ENCODE measurements at regions not wholly inside any gene's neighbourhood (a gene's known extent, or its start where the extent isn't known, plus 50 kb on each side); places are given as distances from the start of the nearest gene placed in this dataset.

DNA sequence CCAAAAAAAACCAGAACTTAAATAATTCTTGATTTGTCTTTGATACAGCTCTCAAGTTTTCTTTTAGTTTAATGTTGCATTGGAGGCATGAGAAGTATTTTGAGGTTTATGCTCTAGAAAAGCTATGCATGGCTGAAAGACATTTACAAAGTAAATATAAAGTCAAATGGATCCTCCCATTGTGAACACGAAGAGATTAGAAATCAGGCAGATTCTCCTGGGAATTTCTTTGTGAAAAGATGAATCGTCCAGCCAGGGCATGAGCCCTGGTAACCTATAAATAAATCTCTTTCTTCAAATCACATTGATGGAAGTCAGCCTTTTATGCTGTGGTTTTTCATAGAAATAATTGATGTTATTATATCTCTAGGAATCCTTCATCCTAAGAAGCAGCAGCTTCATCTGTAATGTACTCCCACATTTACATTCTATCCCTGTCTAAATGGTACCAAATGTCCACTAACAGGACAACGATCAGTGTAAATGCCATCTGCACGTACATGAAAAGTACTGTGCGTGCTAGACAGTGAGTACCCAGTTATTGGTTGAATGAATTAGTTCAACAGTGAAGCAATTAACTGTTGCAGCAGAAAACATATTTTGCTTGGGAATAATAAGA lies 143.6 kb downstream of the ALDH8A1 start:
- no peaks in the 10 kb centered on the region for H3K36me3 ChIP-seq (ENCODE audit: control insufficient read depth, insufficient read depth, low read length)
- ATAC-seq (no peak), FAIRE-seq (peak; percentile 15), DNase-seq (ENCODE audit: extremely low read depth in 1 of 4, low spot score in 3 of 4) (no peak)
- 1% methylated on average over 5 of the region's 5 CpGs for WGBS (ENCODE audit: insufficient coverage, low coverage, missing lambda C conversion rate)
- intact Hi-C loops (cut with micrococcal nuclease), result no loop called here
- H3K4me1 ChIP-seq (replicated peaks in 1 of 2; ENCODE audit: control insufficient read depth in 2 of 2, insufficient read depth in 2 of 2, low read length in 2 of 2), result no peaks in the 10 kb centered on the region
- no peaks in the 10 kb centered on the region for H3K9me3 ChIP-seq (replicated peaks; ENCODE audit: control insufficient read depth, insufficient read depth, low read depth, low read length)
- CTCF ChIA-PET (ENCODE audit: low intra/inter-chr PET ratio), result no interaction called here
- no TSS peak for BruUV-seq (replicated peaks)
- no peaks in the 10 kb centered on the region for H3K79me2 ChIP-seq (ENCODE audit: control insufficient read depth, insufficient read depth, low read length)
- H3K9ac ChIP-seq (ENCODE audit: insufficient read depth in 1 of 2, low read depth in 2 of 2, low read length in 2 of 2), result no peak overlapping the region
- H3K27me3 ChIP-seq (ENCODE audit: control insufficient read depth in 2 of 2, insufficient read depth in 2 of 2, low read length in 2 of 2), result peaks cover 3 to 26% of the 10 kb centered on the region in 2 experiments; a peak in 4 of 5 replicates
- POLR2A ChIA-PET, result no interaction called here
- H3K27ac ChIP-seq (ENCODE audit: extremely low read depth, low read depth, low read length), result no peak overlapping the region
- H2AFZ ChIP-seq (ENCODE audit: low read depth, low read length), result no peak overlapping the region
- H3K9me1 ChIP-seq (ENCODE audit: control insufficient read depth, insufficient read depth, low read length), result no peaks in the 10 kb centered on the region
- H3K4me2 ChIP-seq (ENCODE audit: insufficient read depth, low read length), result no peak overlapping the region
- no peak for TF ChIP-seq ERF (CRISPR knock-in tag; IDR thresholded peaks at IDR 0.05)
- no peaks in the 10 kb centered on the region for H4K20me1 ChIP-seq (replicated peaks; ENCODE audit: control insufficient read depth, insufficient read depth, low read length)
- H3K4me3 ChIP-seq, result no peak overlapping the region
- in situ Hi-C loops (cut with MboI), result no loop called here

DNA sequence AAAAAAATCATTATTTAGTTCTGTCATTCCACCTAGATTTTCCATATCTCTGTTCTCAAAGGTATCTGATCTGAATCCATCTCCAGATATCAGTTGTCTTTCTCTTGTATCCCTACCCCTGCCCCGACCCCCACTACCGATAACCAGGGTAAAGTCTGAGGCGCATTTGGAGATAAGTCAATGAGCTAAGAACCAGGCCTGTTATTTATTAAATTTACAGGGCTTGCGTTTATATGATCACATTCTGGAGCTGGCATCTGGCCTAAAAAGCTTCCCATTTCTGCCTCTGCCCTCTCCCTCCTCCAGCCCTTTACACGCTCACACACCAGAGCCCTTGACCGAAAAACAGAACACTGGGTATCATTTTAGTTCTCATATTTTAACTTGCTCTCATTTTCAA lies 144.7 kb downstream of the ALDH8A1 start:
- Histone ChIP-seq H3K4me2 (ENCODE audit: insufficient read depth, low read length) (no peak overlapping the region), H3K4me3 (no peak overlapping the region), H3K27ac (ENCODE audit: extremely low read depth, low read depth, low read length) (no peak overlapping the region), H3K9me1 (ENCODE audit: control insufficient read depth, insufficient read depth, low read length) (no peaks in the 10 kb centered on the region), H2AFZ (ENCODE audit: low read depth, low read length) (no peak overlapping the region), H3K4me1 (replicated peaks in 1 of 2; ENCODE audit: control insufficient read depth in 2 of 2, insufficient read depth in 2 of 2, low read length in 2 of 2) (no peaks in the 10 kb centered on the region), H3K9me3 (replicated peaks; ENCODE audit: control insufficient read depth, insufficient read depth, low read depth, low read length) (no peaks in the 10 kb centered on the region), H3K9ac (ENCODE audit: insufficient read depth in 1 of 2, low read depth in 2 of 2, low read length in 2 of 2) (no peak overlapping the region), H4K20me1 (replicated peaks; ENCODE audit: control insufficient read depth, insufficient read depth, low read length) (no peaks in the 10 kb centered on the region), H3K27me3 (ENCODE audit: control insufficient read depth in 2 of 2, insufficient read depth in 2 of 2, low read length in 2 of 2) (peaks cover 8 to 26% of the 10 kb centered on the region in 2 experiments; a peak in 4 of 5 replicates), H3K36me3 (ENCODE audit: control insufficient read depth, insufficient read depth, low read length) (no peaks in the 10 kb centered on the region), H3K79me2 (ENCODE audit: control insufficient read depth, insufficient read depth, low read length) (no peaks in the 10 kb centered on the region)
- BruUV-seq (replicated peaks), result no TSS peak
- in situ Hi-C loops (cut with MboI) (no loop called here), intact Hi-C loops (cut with micrococcal nuclease) (no loop called here)
- ChIA-PET CTCF (ENCODE audit: low intra/inter-chr PET ratio) (no interaction called here), POLR2A (interaction anchor here (0.7 to 1.1 kb wide), 3 partner anchors 15 to 24 kb away, joined by 3 to 4 read pairs (median 3); no protein-coding TSS in a partner anchor)
- no peak for FAIRE-seq
- no peak for DNase-seq (ENCODE audit: extremely low read depth in 1 of 4, low spot score in 3 of 4)
- whole genome bisulfite sequencing (ENCODE audit: insufficient coverage, low coverage, missing lambda C conversion rate), result 4% methylated on average over 6 of the region's 6 CpGs
- ATAC-seq, result no peak
- TF ChIP-seq HSF4 (CRISPR knock-in tag; IDR thresholded peaks at IDR 0.05; ENCODE audit: borderline replicate concordance), result no peak
- TF ChIP-seq, protein P1, sequence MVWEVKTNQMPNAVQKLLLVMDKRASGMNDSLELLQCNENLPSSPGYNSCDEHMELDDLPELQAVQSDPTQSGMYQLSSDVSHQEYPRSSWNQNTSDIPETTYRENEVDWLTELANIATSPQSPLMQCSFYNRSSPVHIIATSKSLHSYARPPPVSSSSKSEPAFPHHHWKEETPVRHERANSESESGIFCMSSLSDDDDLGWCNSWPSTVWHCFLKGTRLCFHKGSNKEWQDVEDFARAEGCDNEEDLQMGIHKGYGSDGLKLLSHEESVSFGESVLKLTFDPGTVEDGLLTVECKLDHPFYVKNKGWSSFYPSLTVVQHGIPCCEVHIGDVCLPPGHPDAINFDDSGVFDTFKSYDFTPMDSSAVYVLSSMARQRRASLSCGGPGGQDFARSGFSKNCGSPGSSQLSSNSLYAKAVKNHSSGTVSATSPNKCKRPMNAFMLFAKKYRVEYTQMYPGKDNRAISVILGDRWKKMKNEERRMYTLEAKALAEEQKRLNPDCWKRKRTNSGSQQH (CRISPR knock-in tag; IDR thresholded peaks at IDR 0.05), result no peak
- no peak for TF ChIP-seq GATAD2B (IDR thresholded peaks at IDR 0.05; ENCODE audit: borderline replicate concordance)
- no peak for TF ChIP-seq ATF7 (IDR thresholded peaks at IDR 0.05)
- TF ChIP-seq SMARCE1 (IDR thresholded peaks at IDR 0.05), result no peak
- TF ChIP-seq, protein P2, sequence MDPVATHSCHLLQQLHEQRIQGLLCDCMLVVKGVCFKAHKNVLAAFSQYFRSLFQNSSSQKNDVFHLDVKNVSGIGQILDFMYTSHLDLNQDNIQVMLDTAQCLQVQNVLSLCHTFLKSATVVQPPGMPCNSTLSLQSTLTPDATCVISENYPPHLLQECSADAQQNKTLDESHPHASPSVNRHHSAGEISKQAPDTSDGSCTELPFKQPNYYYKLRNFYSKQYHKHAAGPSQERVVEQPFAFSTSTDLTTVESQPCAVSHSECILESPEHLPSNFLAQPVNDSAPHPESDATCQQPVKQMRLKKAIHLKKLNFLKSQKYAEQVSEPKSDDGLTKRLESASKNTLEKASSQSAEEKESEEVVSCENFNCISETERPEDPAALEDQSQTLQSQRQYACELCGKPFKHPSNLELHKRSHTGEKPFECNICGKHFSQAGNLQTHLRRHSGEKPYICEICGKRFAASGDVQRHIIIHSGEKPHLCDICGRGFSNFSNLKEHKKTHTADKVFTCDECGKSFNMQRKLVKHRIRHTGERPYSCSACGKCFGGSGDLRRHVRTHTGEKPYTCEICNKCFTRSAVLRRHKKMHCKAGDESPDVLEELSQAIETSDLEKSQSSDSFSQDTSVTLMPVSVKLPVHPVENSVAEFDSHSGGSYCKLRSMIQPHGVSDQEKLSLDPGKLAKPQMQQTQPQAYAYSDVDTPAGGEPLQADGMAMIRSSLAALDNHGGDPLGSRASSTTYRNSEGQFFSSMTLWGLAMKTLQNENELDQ (CRISPR knock-in tag; IDR thresholded peaks at IDR 0.05; ENCODE audit: borderline replicate concordance), result no peak
- no peak for TF ChIP-seq ETV6 (IDR thresholded peaks at IDR 0.05; ENCODE audit: borderline replicate concordance in 1 of 2, low read depth in 2 of 2, low read length in 1 of 2)
- no peak for TF ChIP-seq ETV6 (CRISPR knock-in tag; IDR thresholded peaks at IDR 0.05; ENCODE audit: borderline replicate concordance)
- TF ChIP-seq ZNF561 (CRISPR knock-in tag; conservative IDR thresholded peaks at IDR 0.05), result no peak
